CD14-positive monocyte (primary cell): ENCODE measurements at regions not wholly inside any gene's neighbourhood (a gene's known extent, or its start where the extent isn't known, plus 50 kb on each side); places are given as distances from the start of the nearest gene placed in this dataset.
"Not testable (repeated sequence)": the region's sequence is repeated elsewhere in the genome, so short reads cannot be mapped to it uniquely, and the experiment has no call there.

Experiments
- DNase-seq, 3 donors: peaks; one replicate each; pipeline ENCODE4 v3.0.0-alpha.2; 2011 to 2022
- H2AFZ ChIP-seq: 2 replicates; pipeline ENCODE4 v1.6.0; 2012; ENCODE audit warnings: mild to moderate bottlenecking, low read depth, low read length, inconsistent platforms; ENCODE audit not compliant: insufficient read depth, poor library complexity, severe bottlenecking
- H3K27ac ChIP-seq, 2 donors: 1 replicate in 1 of 2; 2 replicates in 1 of 2; pipeline ENCODE4 v1.5.1; 2012 to 2013; ENCODE audit warnings: low read length in 2 of 2, control low read depth in 1 of 2, inconsistent platforms in 1 of 2, low read depth in 1 of 2, mild to moderate bottlenecking in 1 of 2
- H3K27me3 ChIP-seq, 2 donors: one replicate each; pipeline versions ENCODE4 v1.6.0 to v1.6.1; 2011 to 2013; ENCODE audit warnings: low read length in 2 of 2; ENCODE audit not compliant: control insufficient read depth in 2 of 2, insufficient read depth in 2 of 2
- H3K36me3 ChIP-seq, 2 donors: replicated peaks in 1 of 2; 1 replicate in 1 of 2; 2 replicates in 1 of 2; pipeline versions ENCODE4 v1.5.1 to v1.6.1; 2012 to 2013; ENCODE audit warnings: low read length in 2 of 2, control low read depth in 1 of 2, inconsistent platforms in 1 of 2, mild to moderate bottlenecking in 1 of 2; ENCODE audit not compliant: insufficient read depth in 2 of 2, control insufficient read depth in 1 of 2
- H3K4me1 ChIP-seq, 2 donors: 1 replicate in 1 of 2; 2 replicates in 1 of 2; pipeline versions ENCODE4 v1.5.1 to v1.6.1; 2012 to 2013; ENCODE audit warnings: low read length in 2 of 2, control low read depth in 1 of 2, inconsistent platforms in 1 of 2, mild to moderate bottlenecking in 1 of 2, moderate library complexity in 1 of 2; ENCODE audit not compliant: insufficient read depth in 2 of 2, control insufficient read depth in 1 of 2
- H3K4me2 ChIP-seq: replicated peaks from 2 replicates; pipeline ENCODE3; 2012; ENCODE audit warnings: low read length, moderate library complexity, mild to moderate bottlenecking; ENCODE audit not compliant: poor library complexity, severe bottlenecking; ENCODE audit errors: extremely low read depth
- H3K4me3 ChIP-seq, 3 experiments: fragments of 200-600 bp in 1 of 3; sonication (generic) in 1 of 3; replicated peaks in 1 of 3; 1 replicate in 2 of 3; 2 replicates in 1 of 3; pipeline ENCODE4 v1.5.1; 2011 to 2013; ENCODE audit warnings: low read length in 3 of 3, mild to moderate bottlenecking in 3 of 3, control low read depth in 2 of 3, low read depth in 2 of 3, inconsistent platforms in 1 of 3, moderate library complexity in 1 of 3
- H3K79me2 ChIP-seq: 2 replicates; pipeline ENCODE4 v1.6.0; 2012; ENCODE audit warnings: mild to moderate bottlenecking, control low read depth, inconsistent platforms, low read length, moderate library complexity; ENCODE audit not compliant: insufficient read depth
- H3K9ac ChIP-seq: 2 replicates; pipeline ENCODE4 v1.6.0; 2017; ENCODE audit warnings: low read length, mild to moderate bottlenecking; ENCODE audit not compliant: insufficient read depth, poor library complexity, severe bottlenecking
- H3K9me3 ChIP-seq, 2 donors: replicated peaks in 1 of 2; 1 replicate in 1 of 2; 2 replicates in 1 of 2; pipeline versions ENCODE4 v1.5.1 to v1.6.1; 2012 to 2013; ENCODE audit warnings: low read length in 2 of 2, control low read depth in 1 of 2; ENCODE audit not compliant: control insufficient read depth in 1 of 2, insufficient read depth in 1 of 2
- H4K20me1 ChIP-seq: 2 replicates; pipeline ENCODE4 v1.6.0; 2012; ENCODE audit warnings: mild to moderate bottlenecking, low read length, control low read depth, moderate library complexity; ENCODE audit not compliant: insufficient read depth
- H3K27ac Mint-ChIP-seq, 7 donors: one replicate each; pipeline ENCODE4 v1.8.0; 2020; ENCODE audit warnings: mild to moderate bottlenecking in 7 of 7, mixed read lengths in 7 of 7, moderate library complexity in 6 of 7, inconsistent platforms in 2 of 7
- H3K27me3 Mint-ChIP-seq, 3 donors: one replicate each; pipeline ENCODE4 v1.8.0; 2021 to 2022; ENCODE audit warnings: low read depth in 3 of 3, mild to moderate bottlenecking in 3 of 3, mixed read lengths in 3 of 3, moderate library complexity in 3 of 3, inconsistent platforms in 1 of 3
- H3K36me3 Mint-ChIP-seq, 2 donors: one replicate each; pipeline ENCODE4 v1.8.0; 2020; ENCODE audit warnings: mixed read lengths in 2 of 2, inconsistent platforms in 1 of 2, mild to moderate bottlenecking in 1 of 2
- H3K4me1 Mint-ChIP-seq: one replicate; pipeline ENCODE4 v1.8.0; 2020; ENCODE audit warnings: mild to moderate bottlenecking, mixed read lengths
- H3K4me3 Mint-ChIP-seq, 2 donors: one replicate each; pipeline ENCODE4 v1.8.0; 2020; ENCODE audit warnings: mild to moderate bottlenecking in 2 of 2, mixed read lengths in 2 of 2, moderate library complexity in 1 of 2
- H3K9me3 Mint-ChIP-seq, 7 donors: one replicate each; pipeline ENCODE4 v1.8.0; 2020 to 2022; ENCODE audit warnings: mixed read lengths in 7 of 7, mild to moderate bottlenecking in 6 of 7, moderate library complexity in 6 of 7, inconsistent platforms in 2 of 7
- WGBS: methylation state at CpG from one replicate; pipeline ENCODE4 v1.1.5; 2013; ENCODE audit warnings: missing lambda C conversion rate; ENCODE audit not compliant: insufficient coverage; 5-methylcytosine and 5-hydroxymethylcytosine counted together
- intact Hi-C, 2 donors: fragments of 100-400 bp; cut with micrococcal nuclease; formaldehyde crosslinking; loops; one replicate each; pipeline versions ENCODE4 v1.15.0 to v1.15.1; 2023

DNA sequence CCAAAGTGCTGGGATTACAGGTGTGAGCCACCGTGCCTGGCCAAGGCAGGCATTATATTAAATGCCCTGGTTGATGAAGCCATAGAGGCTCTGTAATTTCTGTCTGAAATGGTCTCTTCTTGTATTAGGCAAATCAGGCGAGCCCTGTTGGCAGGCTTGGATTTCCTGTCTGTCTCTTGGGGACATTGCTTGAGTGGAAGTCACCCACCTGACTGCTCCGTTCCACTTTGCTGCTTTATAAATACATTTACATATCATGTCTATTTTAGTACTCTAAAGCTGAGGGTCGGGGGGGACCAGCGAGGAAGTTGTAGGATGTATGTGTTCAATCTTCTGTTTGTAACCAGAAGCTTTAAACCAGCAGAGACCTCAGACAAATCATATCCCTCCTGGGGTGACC, 101.6 kb upstream of the CRYM start:
- H3K9ac ChIP-seq, H2AFZ ChIP-seq, H3K36me3 ChIP-seq, H3K4me1 Mint-ChIP-seq, H3K27ac ChIP-seq, H3K9me3 ChIP-seq, H3K4me3 ChIP-seq, H3K4me3 Mint-ChIP-seq, H3K27me3 ChIP-seq, H3K27me3 Mint-ChIP-seq, H3K9me3 Mint-ChIP-seq, H3K36me3 Mint-ChIP-seq, DNase-seq, H4K20me1 ChIP-seq, H3K4me2 ChIP-seq, intact Hi-C loops, H3K27ac Mint-ChIP-seq, H3K79me2 ChIP-seq: not testable (repeated sequence)
- peaks cover 4 to 14% of the 10 kb centered on the region in 2 donors for H3K4me1 ChIP-seq
- no CpG with 5 or more reads among the region's 5 CpGs for WGBS

DNA sequence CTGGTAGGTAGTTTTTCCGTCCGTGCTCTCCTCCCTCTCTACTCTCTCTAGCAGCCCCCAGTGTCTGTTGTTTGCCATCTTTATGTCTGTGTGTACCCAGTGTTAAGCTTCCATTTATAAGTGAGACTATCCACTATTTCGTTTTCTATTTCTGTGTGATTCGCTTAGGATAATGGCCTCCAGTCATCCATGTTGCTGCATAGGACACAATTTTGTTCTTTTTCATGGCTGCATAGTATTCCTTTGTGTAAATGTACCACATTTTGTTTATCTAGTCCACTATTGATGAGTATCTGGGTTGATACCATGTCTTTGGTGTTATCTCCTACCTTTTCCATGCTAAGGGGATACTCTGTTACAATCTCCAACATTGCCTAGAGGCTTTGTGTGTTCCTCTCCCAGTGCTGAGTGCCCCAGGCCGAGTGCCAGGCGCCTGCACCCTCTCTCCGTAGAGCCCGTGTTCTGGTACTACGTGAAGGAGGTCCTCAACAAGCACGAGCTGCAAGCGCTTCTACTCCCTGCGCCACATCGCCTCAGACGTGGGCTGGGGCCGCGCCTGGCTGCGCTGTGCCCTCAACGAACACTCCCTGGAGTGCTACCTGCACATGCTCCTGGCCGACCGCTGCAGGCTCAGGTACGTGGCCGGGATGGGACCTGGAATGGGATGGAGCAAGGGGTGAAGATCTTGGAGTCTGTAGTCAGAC, 98.3 kb upstream of the CRYM start:
- H3K4me3 ChIP-seq, intact Hi-C loops, H2AFZ ChIP-seq, H3K27ac ChIP-seq, H3K4me1 Mint-ChIP-seq, H3K79me2 ChIP-seq, H3K9me3 ChIP-seq, H3K27me3 Mint-ChIP-seq, H3K9ac ChIP-seq, H3K36me3 ChIP-seq, H3K9me3 Mint-ChIP-seq, DNase-seq, H3K4me3 Mint-ChIP-seq, H3K27me3 ChIP-seq, H4K20me1 ChIP-seq, H3K36me3 Mint-ChIP-seq, H3K4me2 ChIP-seq: not testable (repeated sequence)
- WGBS = 99% methylated on average over 14 of the region's 22 CpGs
- peaks cover 4 to 14% of the 10 kb centered on the region in 2 donors for H3K4me1 ChIP-seq
- H3K27ac Mint-ChIP-seq = peak overlapping the region in 3 of 7 donors; percentile 40 to 68 (median 60)

DNA sequence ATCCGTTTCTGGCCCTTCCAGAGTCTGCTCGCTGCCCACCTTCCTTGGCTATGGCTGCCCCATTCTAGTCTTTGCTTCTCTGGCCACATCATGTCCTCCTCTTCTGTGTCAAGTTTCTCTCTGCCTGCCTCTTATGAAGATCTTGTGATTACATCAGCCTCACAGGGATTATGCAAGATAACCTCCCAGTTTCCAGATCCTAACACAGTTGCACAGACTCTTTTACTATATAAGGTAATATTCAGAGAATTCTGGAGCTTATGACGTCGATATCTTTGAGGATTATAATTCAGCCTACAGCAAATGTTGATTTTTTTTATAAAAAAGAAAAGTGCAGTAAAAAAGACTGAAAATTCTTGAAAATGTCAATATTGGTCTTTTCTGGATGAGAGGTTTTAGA, 97.2 kb upstream of the CRYM start:
- H3K4me3 Mint-ChIP-seq, H3K9me3 Mint-ChIP-seq, H3K9ac ChIP-seq, H2AFZ ChIP-seq, H3K27me3 Mint-ChIP-seq, H3K4me2 ChIP-seq, H4K20me1 ChIP-seq, H3K9me3 ChIP-seq, H3K4me3 ChIP-seq, H3K36me3 ChIP-seq, H3K27me3 ChIP-seq, H3K36me3 Mint-ChIP-seq, H3K79me2 ChIP-seq, intact Hi-C loops: not testable (repeated sequence)
- H3K4me1 ChIP-seq = peaks cover 7 to 14% of the 10 kb centered on the region in 2 donors
- peak overlapping the region; percentile 31 to 60 for H3K27ac ChIP-seq
- peak overlapping the region; percentile 74 to 89 (median 82) for H3K27ac Mint-ChIP-seq
- DNase-seq = peak in 1 of 3 donors; percentile 13
- WGBS = no CpG with 5 or more reads among the region's 4 CpGs
- H3K4me1 Mint-ChIP-seq = peaks cover 15% of the 10 kb centered on the region

DNA sequence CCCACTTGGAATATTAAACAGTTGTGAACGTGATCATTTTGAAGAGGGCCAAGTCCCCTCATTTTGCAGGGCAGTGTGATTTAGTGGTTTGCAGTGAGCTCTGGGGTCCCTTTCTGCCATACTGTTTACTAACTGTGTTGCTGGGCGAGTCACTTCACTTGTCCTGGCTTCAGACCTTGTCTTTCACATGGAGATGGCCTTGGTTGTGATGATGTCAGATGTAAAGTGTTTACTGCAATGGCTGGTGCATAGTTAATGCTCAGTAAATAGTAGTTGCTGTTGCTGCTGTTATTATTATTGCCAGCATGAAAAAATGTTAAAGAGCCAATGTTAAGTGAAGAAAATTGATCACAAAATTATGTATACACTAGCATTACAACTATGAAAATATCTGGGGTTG, 95.4 kb upstream of the CRYM start:
- H3K9ac ChIP-seq, DNase-seq, H3K36me3 Mint-ChIP-seq, H3K27me3 Mint-ChIP-seq, H3K79me2 ChIP-seq, H3K36me3 ChIP-seq, H3K27ac Mint-ChIP-seq, H4K20me1 ChIP-seq, H2AFZ ChIP-seq, H3K9me3 Mint-ChIP-seq, H3K9me3 ChIP-seq, H3K4me3 Mint-ChIP-seq, H3K27me3 ChIP-seq, H3K27ac ChIP-seq, intact Hi-C loops, H3K4me3 ChIP-seq, H3K4me2 ChIP-seq: not testable (repeated sequence)
- whole genome bisulfite sequencing = no CpG with 5 or more reads among the region's 2 CpGs
- peaks cover 18% of the 10 kb centered on the region for H3K4me1 Mint-ChIP-seq
- H3K4me1 ChIP-seq = peaks cover 7 to 14% of the 10 kb centered on the region in 2 donors
